ENCODE measurements at regions not wholly inside any gene's neighbourhood (a gene's known extent, or its start where the extent isn't known, plus 50 kb on each side); places are given as distances from the start of the nearest gene placed in this dataset.
A peak's percentile ranks its signal among the peaks of the same experiment; 100 is the strongest.

GRCh38 chr6:91824331-91824730, 1237.5 kb upstream of the MAP3K7 start:
- no peak for TF ChIP-seq CTCF (conservative IDR thresholded peaks at IDR 0.05; ENCODE audit: low read depth, low read length)
- TF ChIP-seq EZH2 (IDR thresholded peaks at IDR 0.05; ENCODE audit: borderline replicate concordance, low read depth, low read length, poor library complexity, severe bottlenecking): no peak
- ChIA-PET CTCF (no interaction called here), POLR2A (ENCODE audit: low non-redundant PET) (no interaction called here)
- no peaks in the 10 kb centered on the region for H3K4me1 ChIP-seq (ENCODE audit: insufficient read depth, low read length, poor library complexity, severe bottlenecking)
- DNase-seq (ENCODE audit: low spot score): no peak
- no peak overlapping the region for H3K27ac ChIP-seq (ENCODE audit: low read depth, low read length, poor library complexity, severe bottlenecking)
- no TSS peak for BruUV-seq (replicated peaks)
- no peaks in the 10 kb centered on the region for H3K27me3 ChIP-seq (replicated peaks; ENCODE audit: insufficient read depth, low read depth, low read length, poor library complexity)
- H3K36me3 ChIP-seq (ENCODE audit: insufficient read depth, low read length, poor library complexity, severe bottlenecking): no peaks in the 10 kb centered on the region
- intact Hi-C loops (cut with micrococcal nuclease; ENCODE audit: unreplicated experiment): no loop called here
- no peaks in the 10 kb centered on the region for H3K9me3 ChIP-seq (ENCODE audit: low read depth, low read length, poor library complexity, severe bottlenecking)
- H3K4me3 ChIP-seq (ENCODE audit: low read depth, low read length, poor library complexity, severe bottlenecking): no peak overlapping the region

DNA sequence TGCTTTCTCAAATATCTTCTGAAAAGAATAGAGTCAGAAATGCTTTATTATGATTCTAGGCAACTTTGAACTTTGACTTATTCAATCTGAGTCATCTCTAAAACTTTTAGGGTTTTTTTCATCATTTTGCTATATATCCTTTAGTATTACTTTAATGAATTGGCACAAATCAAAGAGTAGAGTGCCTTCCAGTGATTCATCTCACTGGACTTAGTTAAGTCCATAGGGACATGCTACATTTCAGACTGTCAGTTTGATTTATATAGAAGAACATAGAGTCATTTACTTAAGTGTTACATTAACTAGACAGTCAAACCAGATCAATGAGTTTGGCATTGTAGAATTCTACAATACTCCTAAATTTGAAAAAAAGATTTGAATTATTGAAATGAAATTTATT, 1235.7 kb upstream of the MAP3K7 start:
- no TSS peak for BruUV-seq (replicated peaks)
- Histone ChIP-seq H3K27ac (ENCODE audit: low read depth, low read length, poor library complexity, severe bottlenecking) (no peak overlapping the region), H3K27me3 (replicated peaks; ENCODE audit: insufficient read depth, low read depth, low read length, poor library complexity) (no peaks in the 10 kb centered on the region), H3K9me3 (ENCODE audit: low read depth, low read length, poor library complexity, severe bottlenecking) (no peaks in the 10 kb centered on the region), H3K4me1 (ENCODE audit: insufficient read depth, low read length, poor library complexity, severe bottlenecking) (no peaks in the 10 kb centered on the region), H3K4me3 (ENCODE audit: low read depth, low read length, poor library complexity, severe bottlenecking) (no peak overlapping the region), H3K36me3 (ENCODE audit: insufficient read depth, low read length, poor library complexity, severe bottlenecking) (no peaks in the 10 kb centered on the region)
- ChIA-PET POLR2A (ENCODE audit: low non-redundant PET) (no interaction called here), CTCF (no interaction called here)
- TF ChIP-seq CTCF (conservative IDR thresholded peaks at IDR 0.05; ENCODE audit: low read depth, low read length): no peak
- TF ChIP-seq EZH2 (IDR thresholded peaks at IDR 0.05; ENCODE audit: borderline replicate concordance, low read depth, low read length, poor library complexity, severe bottlenecking): no peak
- peak; percentile 7 for DNase-seq (ENCODE audit: low spot score)
- intact Hi-C loops (cut with micrococcal nuclease; ENCODE audit: unreplicated experiment): no loop called here

GRCh38 chr6:91816335-91816734, 1229.5 kb upstream of the MAP3K7 start:
- intact Hi-C loops (cut with micrococcal nuclease; ENCODE audit: unreplicated experiment): no loop called here
- Histone ChIP-seq H3K4me1 (ENCODE audit: insufficient read depth, low read length, poor library complexity, severe bottlenecking) (no peaks in the 10 kb centered on the region), H3K9me3 (ENCODE audit: low read depth, low read length, poor library complexity, severe bottlenecking) (no peaks in the 10 kb centered on the region), H3K4me3 (ENCODE audit: low read depth, low read length, poor library complexity, severe bottlenecking) (no peak overlapping the region), H3K27me3 (replicated peaks; ENCODE audit: insufficient read depth, low read depth, low read length, poor library complexity) (no peaks in the 10 kb centered on the region), H3K36me3 (ENCODE audit: insufficient read depth, low read length, poor library complexity, severe bottlenecking) (no peaks in the 10 kb centered on the region), H3K27ac (ENCODE audit: low read depth, low read length, poor library complexity, severe bottlenecking) (no peak overlapping the region)
- no peak for DNase-seq (ENCODE audit: low spot score)
- BruUV-seq (replicated peaks): no TSS peak
- TF ChIP-seq CTCF (conservative IDR thresholded peaks at IDR 0.05; ENCODE audit: low read depth, low read length) (no peak), EZH2 (IDR thresholded peaks at IDR 0.05; ENCODE audit: borderline replicate concordance, low read depth, low read length, poor library complexity, severe bottlenecking) (no peak)
- CTCF ChIA-PET: no interaction called here
- POLR2A ChIA-PET (ENCODE audit: low non-redundant PET): no interaction called here

All from A673 (cell line).